A673 (cell line): ENCODE measurements at regions not wholly inside any gene's neighbourhood (a gene's known extent, or its start where the extent isn't known, plus 50 kb on each side); places are given as distances from the start of the nearest gene placed in this dataset.

Experiments
- EZH2 ChIP-seq: fragments of 200-600 bp; sonication (generic); IDR thresholded peaks from 2 replicates; pipeline ENCODE4 v1.6.1; 2017; ENCODE audit warnings: borderline replicate concordance, low read depth, mild to moderate bottlenecking, mixed read lengths, antibody characterized with exemption, low read length; ENCODE audit not compliant: poor library complexity, severe bottlenecking
- TF ChIP-seq, protein P1 (sequence below): fragments of 300-800, 200-600 bp; sonication (generic); conservative IDR thresholded peaks from 2 replicates; pipeline ENCODE4 v1.5.1; 2017; ENCODE audit warnings: low read depth, mild to moderate bottlenecking, antibody characterized with exemption, low read length, moderate library complexity, mixed read lengths

DNA sequence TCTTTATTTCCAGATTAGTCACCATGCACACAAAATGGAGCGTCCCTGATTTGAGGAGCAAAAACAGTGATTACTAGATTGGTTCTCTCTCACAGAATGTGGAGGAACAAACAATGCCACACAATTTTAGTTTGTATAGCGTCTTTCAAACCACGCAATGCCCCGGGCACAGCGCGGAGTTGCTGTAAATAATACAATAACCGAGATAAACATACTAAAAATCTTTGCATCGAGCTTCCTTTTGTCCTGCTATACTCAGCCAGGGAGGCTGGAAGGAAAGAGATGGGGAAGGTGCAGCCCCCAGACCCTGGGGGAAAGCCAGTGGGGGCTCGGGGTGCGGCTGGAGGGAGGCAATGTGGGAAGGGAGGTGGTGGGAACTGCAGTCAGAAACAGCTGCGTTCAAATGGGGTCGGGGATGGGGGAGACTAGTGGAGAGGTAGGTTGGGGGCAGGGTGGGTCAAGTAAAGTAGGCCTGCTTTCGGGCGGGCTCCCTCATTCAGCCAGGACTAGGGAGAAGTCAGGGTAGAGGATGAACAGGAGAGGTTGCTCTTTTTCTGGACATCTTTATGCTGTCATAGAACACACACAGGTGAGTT, 366.3 kb downstream of the RPS6KC1 start:
- TF ChIP-seq, protein P1, sequence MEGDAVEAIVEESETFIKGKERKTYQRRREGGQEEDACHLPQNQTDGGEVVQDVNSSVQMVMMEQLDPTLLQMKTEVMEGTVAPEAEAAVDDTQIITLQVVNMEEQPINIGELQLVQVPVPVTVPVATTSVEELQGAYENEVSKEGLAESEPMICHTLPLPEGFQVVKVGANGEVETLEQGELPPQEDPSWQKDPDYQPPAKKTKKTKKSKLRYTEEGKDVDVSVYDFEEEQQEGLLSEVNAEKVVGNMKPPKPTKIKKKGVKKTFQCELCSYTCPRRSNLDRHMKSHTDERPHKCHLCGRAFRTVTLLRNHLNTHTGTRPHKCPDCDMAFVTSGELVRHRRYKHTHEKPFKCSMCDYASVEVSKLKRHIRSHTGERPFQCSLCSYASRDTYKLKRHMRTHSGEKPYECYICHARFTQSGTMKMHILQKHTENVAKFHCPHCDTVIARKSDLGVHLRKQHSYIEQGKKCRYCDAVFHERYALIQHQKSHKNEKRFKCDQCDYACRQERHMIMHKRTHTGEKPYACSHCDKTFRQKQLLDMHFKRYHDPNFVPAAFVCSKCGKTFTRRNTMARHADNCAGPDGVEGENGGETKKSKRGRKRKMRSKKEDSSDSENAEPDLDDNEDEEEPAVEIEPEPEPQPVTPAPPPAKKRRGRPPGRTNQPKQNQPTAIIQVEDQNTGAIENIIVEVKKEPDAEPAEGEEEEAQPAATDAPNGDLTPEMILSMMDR: no peak
- TF ChIP-seq EZH2: no peak
